Type B pancreatic cell (in vitro differentiated cells): ENCODE measurements at regions not wholly inside any gene's neighbourhood (a gene's known extent, or its start where the extent isn't known, plus 50 kb on each side); places are given as distances from the start of the nearest gene placed in this dataset.

Source experiments
- DNase-seq: peaks from one replicate; pipeline ENCODE4 v3.0.0; 2021; ENCODE audit warnings: mixed read lengths; ENCODE audit not compliant: unreplicated experiment; ENCODE audit errors: extremely low spot score
- H3K27ac Mint-ChIP-seq: 2 replicates; pipeline ENCODE4 v1.8.0; 2021; ENCODE audit warnings: mild to moderate bottlenecking, mixed read lengths
- H3K27me3 Mint-ChIP-seq: 2 replicates; pipeline ENCODE4 v1.8.0; 2021; ENCODE audit warnings: mixed read lengths
- H3K36me3 Mint-ChIP-seq: 2 replicates; pipeline ENCODE4 v1.8.0; 2021; ENCODE audit warnings: mixed read lengths
- H3K4me1 Mint-ChIP-seq: one replicate; pipeline ENCODE4 v1.8.0; 2021; ENCODE audit warnings: mixed read lengths; ENCODE audit not compliant: unreplicated experiment
- H3K4me3 Mint-ChIP-seq: 2 replicates; pipeline ENCODE4 v1.8.0; 2021; ENCODE audit warnings: mild to moderate bottlenecking, mixed read lengths
- H3K9me3 Mint-ChIP-seq: 2 replicates; pipeline ENCODE4 v1.8.0; 2021; ENCODE audit warnings: mixed read lengths
- CTCF ChIP-seq: fragments of 200-600 bp; sonication (generic); conservative IDR thresholded peaks from 2 replicates; pipeline ENCODE4 v1.5.0; 2021; ENCODE audit warnings: antibody characterized with exemption, mild to moderate bottlenecking

DNA sequence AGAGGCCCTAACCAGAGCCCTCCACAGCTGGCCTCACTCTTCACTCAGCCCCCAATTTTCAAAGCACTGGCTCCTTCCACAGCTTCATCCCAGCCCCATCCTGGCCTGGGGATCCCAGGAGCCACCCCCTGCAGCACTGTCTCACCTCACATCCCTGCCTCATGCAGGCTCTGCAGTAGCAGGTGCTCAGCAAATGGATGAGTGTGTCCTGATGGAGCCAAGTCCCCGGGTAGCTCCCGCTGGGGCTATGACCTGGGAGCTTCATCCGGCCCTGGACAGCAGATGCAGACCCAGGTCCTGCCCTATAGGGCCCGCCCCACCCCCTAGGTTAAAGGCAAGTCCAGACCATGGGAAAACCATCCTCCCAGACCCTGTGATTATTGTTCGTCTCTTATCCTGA, 143.2 kb upstream of the ZNF507 start:
- no peak for TF ChIP-seq CTCF
- H3K36me3 Mint-ChIP-seq: no peaks in the 10 kb centered on the region
- DNase-seq: peak; percentile 50
- no peak overlapping the region for H3K4me3 Mint-ChIP-seq
- no peak overlapping the region for H3K27ac Mint-ChIP-seq
- H3K4me1 Mint-ChIP-seq: no peaks in the 10 kb centered on the region
- peaks cover 10% of the 10 kb centered on the region for H3K9me3 Mint-ChIP-seq
- H3K27me3 Mint-ChIP-seq: peaks cover 8% of the 10 kb centered on the region

- H3K9me3 Mint-ChIP-seq: peaks cover 11% of the 10 kb centered on the region
- H3K36me3 Mint-ChIP-seq: no peaks in the 10 kb centered on the region
- TF ChIP-seq CTCF: no peak
- H3K4me1 Mint-ChIP-seq: no peaks in the 10 kb centered on the region
- peak; percentile 29 for DNase-seq
- H3K27ac Mint-ChIP-seq: no peak overlapping the region
- no peak overlapping the region for H3K4me3 Mint-ChIP-seq
- H3K27me3 Mint-ChIP-seq: peaks cover 8% of the 10 kb centered on the region
These were observed 142.2 kb upstream of the ZNF507 start for GRCh38 chr19:32203161-32203560.

DNA sequence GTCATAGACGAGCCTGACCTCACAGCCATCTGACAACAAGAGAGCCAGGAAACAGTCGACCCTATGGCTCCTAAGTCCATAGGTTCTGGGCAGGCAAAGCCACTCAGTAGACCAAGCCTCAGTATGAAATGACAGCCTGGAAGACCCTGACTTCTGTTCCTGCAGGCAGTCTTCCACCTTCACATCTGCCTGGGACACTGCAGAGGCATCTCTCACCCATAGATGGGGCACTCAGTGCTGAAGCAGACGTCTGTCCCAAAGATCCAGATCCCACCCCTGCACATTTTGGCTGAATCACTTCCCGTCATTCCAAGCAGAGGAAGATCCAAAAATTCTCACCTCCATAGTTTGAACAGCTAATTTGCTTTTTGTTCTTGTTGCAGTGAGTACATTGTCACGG, 139.3 kb upstream of the ZNF507 start:
- Mint-ChIP-seq H3K36me3 (no peaks in the 10 kb centered on the region), H3K4me1 (no peaks in the 10 kb centered on the region), H3K4me3 (no peak overlapping the region), H3K27me3 (peaks cover 7% of the 10 kb centered on the region), H3K9me3 (peaks cover 11% of the 10 kb centered on the region), H3K27ac (no peak overlapping the region)
- TF ChIP-seq CTCF: no peak
- no peak for DNase-seq

- no peaks in the 10 kb centered on the region for H3K36me3 Mint-ChIP-seq
- no peak for TF ChIP-seq CTCF
- H3K9me3 Mint-ChIP-seq: peaks cover 11% of the 10 kb centered on the region
- H3K4me1 Mint-ChIP-seq: no peaks in the 10 kb centered on the region
- H3K27me3 Mint-ChIP-seq: peaks cover 6% of the 10 kb centered on the region
- no peak overlapping the region for H3K27ac Mint-ChIP-seq
- DNase-seq: no peak
- H3K4me3 Mint-ChIP-seq: no peak overlapping the region
These were observed 137.3 kb upstream of the ZNF507 start for GRCh38 chr19:32208060-32208459.

DNA sequence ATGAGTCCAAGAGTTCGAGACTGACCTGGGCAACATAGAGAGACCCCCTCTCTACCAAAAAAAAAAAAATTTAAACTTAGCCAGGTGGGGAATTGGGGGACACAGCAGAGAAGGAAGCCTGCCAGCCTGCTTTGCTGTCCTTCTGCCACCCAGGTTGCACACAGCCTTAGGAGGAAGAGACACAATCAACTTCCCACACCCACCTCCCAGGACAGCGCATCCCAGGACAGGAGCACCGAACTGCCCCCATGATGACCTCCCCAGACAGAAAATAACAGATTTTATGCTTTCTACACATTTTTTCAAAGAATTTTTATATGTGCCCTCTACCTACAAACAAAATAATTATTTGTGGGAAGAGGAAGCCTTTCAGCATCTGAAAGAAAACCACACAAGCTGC, 126.0 kb upstream of the ZNF507 start:
- no peak for TF ChIP-seq CTCF
- H3K36me3 Mint-ChIP-seq: no peaks in the 10 kb centered on the region
- peaks cover 4% of the 10 kb centered on the region for H3K4me1 Mint-ChIP-seq
- peaks cover 28% of the 10 kb centered on the region for H3K27me3 Mint-ChIP-seq
- no peaks in the 10 kb centered on the region for H3K9me3 Mint-ChIP-seq
- peak; percentile 27 for DNase-seq
- H3K4me3 Mint-ChIP-seq: no peak overlapping the region
- H3K27ac Mint-ChIP-seq: no peak overlapping the region

DNA sequence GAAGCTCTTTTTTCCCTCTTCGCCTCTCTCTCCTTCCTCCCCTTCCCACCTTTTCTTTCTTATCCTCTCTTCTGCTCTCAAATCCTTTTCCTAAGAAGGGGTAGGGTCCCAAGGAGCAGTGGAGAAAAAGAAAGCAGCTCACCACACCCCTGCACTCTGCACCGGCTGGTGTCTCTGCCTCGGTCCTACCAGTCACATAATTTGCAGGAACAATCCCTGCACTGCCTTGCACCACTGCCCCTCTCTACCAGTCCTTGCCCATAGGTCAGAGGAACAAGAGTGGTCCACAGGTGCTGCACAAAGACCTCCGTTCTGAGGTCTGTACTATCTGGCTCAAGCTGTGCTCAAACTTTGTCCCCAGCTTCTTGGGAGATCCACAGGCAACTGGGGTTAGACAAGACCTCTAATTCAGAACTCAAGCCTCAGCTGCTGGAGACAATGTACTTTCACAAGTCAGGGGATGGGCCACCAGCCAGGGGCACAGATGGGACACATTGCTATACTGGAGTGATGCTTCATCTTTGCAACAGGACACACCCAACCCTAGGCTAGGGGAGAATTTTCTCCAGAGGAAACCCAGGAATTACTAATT, 125.4 kb upstream of the ZNF507 start:
- DNase-seq: peak; percentile 48
- peaks cover 9% of the 10 kb centered on the region for H3K4me1 Mint-ChIP-seq
- peaks cover 34% of the 10 kb centered on the region for H3K27me3 Mint-ChIP-seq
- H3K4me3 Mint-ChIP-seq: no peak overlapping the region
- H3K27ac Mint-ChIP-seq: no peak overlapping the region
- TF ChIP-seq CTCF: no peak
- H3K36me3 Mint-ChIP-seq: no peaks in the 10 kb centered on the region
- no peaks in the 10 kb centered on the region for H3K9me3 Mint-ChIP-seq
